HepG2 (cell line): ENCODE measurements at regions not wholly inside any gene's neighbourhood (a gene's known extent, or its start where the extent isn't known, plus 50 kb on each side); places are given as distances from the start of the nearest gene placed in this dataset.

ENCODE experiments used
- CBFB ChIP-seq: sonication (generic); formaldehyde crosslinking; IDR thresholded peaks from 2 replicates; pipeline ENCODE4 v1.4.0; 2020; ENCODE audit warnings: missing genetic modification reagents
- CC2D1A ChIP-seq: sonication (generic); formaldehyde crosslinking; IDR thresholded peaks from 2 replicates; pipeline ENCODE4 v1.8.1; 2023; ENCODE audit warnings: mild to moderate bottlenecking, missing genetic modification reagents
- EHMT2 ChIP-seq: fragments of 200-600 bp; sonication (generic); IDR thresholded peaks from 2 replicates; pipeline ENCODE4 v1.7.0; 2017; ENCODE audit warnings: antibody characterized with exemption, low read depth, low read length, borderline replicate concordance
- EP300 ChIP-seq, 3 experiments: sonication (generic) in 1 of 3; formaldehyde crosslinking in 1 of 3; IDR thresholded peaks; 2 replicates each; pipeline versions ENCODE4 v1.5.1 to v1.6.1; 2011 to 2020; ENCODE audit warnings: low read depth in 2 of 3, low read length in 2 of 3, borderline replicate concordance in 1 of 3, improper control_type of control experiment in 1 of 3, mild to moderate bottlenecking in 1 of 3, missing genetic modification reagents in 1 of 3, moderate library complexity in 1 of 3
- ESRRA ChIP-seq: sonication (generic); formaldehyde crosslinking; IDR thresholded peaks from 2 replicates; pipeline ENCODE4 v1.5.1; 2020; ENCODE audit warnings: mild to moderate bottlenecking, low read depth, missing genetic modification reagents
- GATAD2A ChIP-seq: IDR thresholded peaks from 2 replicates; pipeline ENCODE4 v1.6.1; 2016
- HCFC1 ChIP-seq: fragments of 150-350 bp; IDR thresholded peaks from 2 replicates; pipeline ENCODE4 v1.6.1; 2014; ENCODE audit warnings: low read depth, low read length
- POLR2A ChIP-seq, 2 experiments: IDR thresholded peaks; 2 replicates each; pipeline ENCODE4 v1.6.1; 2011; ENCODE audit warnings: low read depth in 2 of 2, low read length in 2 of 2, mild to moderate bottlenecking in 1 of 2, moderate library complexity in 1 of 2; ENCODE audit not compliant: insufficient read depth in 1 of 2
- POLR2AphosphoS5 ChIP-seq: IDR thresholded peaks from 2 replicates; pipeline ENCODE4 v1.6.1; 2012; ENCODE audit warnings: low read depth, low read length
- RBFOX2 ChIP-seq: fragments of 200-400 bp; formaldehyde crosslinking; IDR thresholded peaks from 2 replicates; pipeline ENCODE4 v1.6.1; 2017; ENCODE audit warnings: low read depth, mild to moderate bottlenecking, low read length
- RELA ChIP-seq: sonication (generic); formaldehyde crosslinking; IDR thresholded peaks from 2 replicates; pipeline ENCODE4 v1.4.0; 2020; ENCODE audit warnings: missing genetic modification reagents
- ZBTB7A ChIP-seq: sonication (generic); formaldehyde crosslinking; IDR thresholded peaks from 2 replicates; pipeline ENCODE4 v1.8.0; 2022; ENCODE audit warnings: mild to moderate bottlenecking, missing genetic modification reagents
- TF ChIP-seq, protein P1 (sequence below): sonication (generic); formaldehyde crosslinking; IDR thresholded peaks from 2 replicates; pipeline ENCODE4 v1.5.0; 2020; ENCODE audit warnings: mild to moderate bottlenecking, missing genetic modification reagents, moderate library complexity

- TF ChIP-seq CBFB (no peak), EP300 (IDR thresholded peaks at IDR 0.05; ENCODE audit: low read depth in 2 of 2, low read length in 2 of 2) (no peak), EP300 (CRISPR knock-in tag; IDR thresholded peaks at IDR 0.05; ENCODE audit: borderline replicate concordance) (no peak), EHMT2 (no peak), RBFOX2 (no peak), RELA (CRISPR knock-in tag) (no peak), HCFC1 (no peak), POLR2AphosphoS5 (no peak), ESRRA (CRISPR knock-in tag) (no peak), ZBTB7A (CRISPR knock-in tag) (no peak), GATAD2A (CRISPR knock-in tag) (no peak), POLR2A (IDR thresholded peaks at IDR 0.05; ENCODE audit: insufficient read depth in 1 of 2, low read depth in 2 of 2, low read length in 2 of 2) (no peak), CC2D1A (CRISPR knock-in tag) (no peak)
- TF ChIP-seq, protein P1, sequence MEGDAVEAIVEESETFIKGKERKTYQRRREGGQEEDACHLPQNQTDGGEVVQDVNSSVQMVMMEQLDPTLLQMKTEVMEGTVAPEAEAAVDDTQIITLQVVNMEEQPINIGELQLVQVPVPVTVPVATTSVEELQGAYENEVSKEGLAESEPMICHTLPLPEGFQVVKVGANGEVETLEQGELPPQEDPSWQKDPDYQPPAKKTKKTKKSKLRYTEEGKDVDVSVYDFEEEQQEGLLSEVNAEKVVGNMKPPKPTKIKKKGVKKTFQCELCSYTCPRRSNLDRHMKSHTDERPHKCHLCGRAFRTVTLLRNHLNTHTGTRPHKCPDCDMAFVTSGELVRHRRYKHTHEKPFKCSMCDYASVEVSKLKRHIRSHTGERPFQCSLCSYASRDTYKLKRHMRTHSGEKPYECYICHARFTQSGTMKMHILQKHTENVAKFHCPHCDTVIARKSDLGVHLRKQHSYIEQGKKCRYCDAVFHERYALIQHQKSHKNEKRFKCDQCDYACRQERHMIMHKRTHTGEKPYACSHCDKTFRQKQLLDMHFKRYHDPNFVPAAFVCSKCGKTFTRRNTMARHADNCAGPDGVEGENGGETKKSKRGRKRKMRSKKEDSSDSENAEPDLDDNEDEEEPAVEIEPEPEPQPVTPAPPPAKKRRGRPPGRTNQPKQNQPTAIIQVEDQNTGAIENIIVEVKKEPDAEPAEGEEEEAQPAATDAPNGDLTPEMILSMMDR (CRISPR knock-in tag): no peak
Measured at GRCh38 chr3:11699083-11699427, 55.3 kb upstream of the VGLL4 start.
